Right kidney (tissue), 1 donor: ENCODE measurements at regions not wholly inside any gene's neighbourhood (a gene's known extent, or its start where the extent isn't known, plus 50 kb on each side); places are given as distances from the start of the nearest gene placed in this dataset.
"Not testable (repeated sequence)": the region's sequence is repeated elsewhere in the genome, so short reads cannot be mapped to it uniquely, and the experiment has no call there.

Source experiments
- DNase-seq: peaks from one replicate; pipeline ENCODE4 v3.0.0-alpha.2; 2016

GRCh38 chr1:30085811-30086770 is 637.3 kb downstream of the MATN1 start:
- peak; percentile 67 for DNase-seq

DNA sequence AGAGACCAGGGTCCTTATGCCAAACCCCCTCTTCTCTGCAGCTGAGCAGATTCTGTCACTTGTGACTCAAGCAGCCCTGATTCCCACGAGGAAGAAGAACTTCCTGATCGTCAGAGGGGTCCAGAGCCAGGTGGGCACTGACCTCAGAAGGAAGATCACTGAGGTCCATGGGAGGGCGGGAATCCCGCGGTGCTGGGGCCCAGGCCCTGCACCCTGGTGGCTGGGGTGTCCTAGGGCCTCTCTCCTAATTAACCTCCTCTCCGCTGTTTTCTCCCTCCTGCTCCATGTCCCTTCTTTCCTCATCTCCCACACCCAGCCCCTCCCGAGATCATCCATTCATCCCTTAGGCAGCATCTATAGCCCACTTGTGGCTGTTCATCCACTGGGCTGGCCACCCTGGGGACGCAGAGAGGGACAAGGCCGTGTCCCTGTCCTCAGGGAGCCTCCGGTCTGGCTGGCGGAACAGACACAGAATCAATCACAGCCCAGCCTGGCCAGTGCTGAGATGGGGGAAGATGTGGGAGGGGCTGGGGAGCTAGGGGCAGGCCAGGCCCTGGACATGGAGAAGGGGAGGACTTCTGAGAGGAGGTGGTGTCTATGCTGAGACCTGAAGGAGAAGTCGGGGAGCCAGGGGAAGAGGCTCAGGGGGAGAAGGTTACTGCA is 638.3 kb downstream of the MATN1 start:
- no peak for DNase-seq

- no peak for DNase-seq
Observed at GRCh38 chr1:30083800-30084464, 639.5 kb downstream of the MATN1 start.

DNA sequence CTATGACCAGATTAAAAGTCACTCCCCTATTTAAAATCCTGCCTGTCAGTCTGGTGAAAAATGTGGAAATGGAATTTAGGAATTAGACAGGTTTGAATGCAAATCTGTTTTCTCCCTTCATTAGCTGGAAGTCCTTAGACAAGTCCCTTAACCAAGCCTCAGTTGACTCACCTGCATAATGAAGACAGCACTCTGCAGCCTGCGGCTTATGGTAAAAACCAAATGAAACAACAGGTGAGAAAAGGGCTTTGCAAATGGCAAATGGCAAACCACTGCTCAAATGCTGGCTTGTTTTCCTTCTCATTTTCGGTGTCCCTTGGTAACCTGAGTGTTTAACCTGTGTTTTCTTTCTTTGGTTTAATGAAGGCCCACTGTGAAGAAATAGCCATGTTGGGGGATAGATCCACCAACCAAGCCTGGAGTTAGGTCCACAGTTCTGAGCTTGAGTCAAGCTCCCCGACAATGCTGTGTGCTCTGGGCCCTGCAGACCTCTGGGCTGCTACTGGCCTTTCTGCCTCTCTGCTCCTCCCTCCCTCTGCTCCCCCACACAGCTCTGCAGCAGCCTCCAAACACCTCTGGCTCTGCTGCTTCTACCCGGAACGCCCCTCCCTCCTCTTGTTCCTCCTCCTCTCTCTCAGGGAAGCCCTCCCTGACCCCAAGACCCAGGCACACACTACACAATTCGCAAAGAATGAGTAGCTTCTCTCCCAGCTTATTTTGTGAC is 641.8 kb downstream of the MATN1 start:
- no peak for DNase-seq

DNA sequence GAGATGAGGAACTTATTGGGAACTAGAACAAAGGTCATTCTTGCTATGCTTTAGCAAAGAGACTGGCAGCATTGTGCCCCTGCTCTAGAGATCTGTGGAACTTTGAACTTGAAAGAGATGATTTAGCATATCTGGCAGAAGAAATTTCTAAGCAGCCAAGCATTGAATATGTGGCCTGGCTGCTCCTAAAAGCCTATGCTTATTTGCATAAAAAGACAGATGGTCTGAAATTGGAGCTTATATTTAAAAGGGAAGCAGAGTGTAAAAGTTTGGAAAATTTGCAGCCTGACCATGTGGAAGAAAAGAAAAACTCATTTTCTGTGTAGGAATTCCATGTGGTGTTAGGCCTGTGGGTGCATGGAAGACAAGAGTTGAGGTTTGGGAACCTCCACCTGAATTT is 647.5 kb downstream of the MATN1 start:
- not testable (repeated sequence) for DNase-seq

GRCh38 chr1:30068787-30069472 is 654.5 kb downstream of the MATN1 start:
- DNase-seq: no peak

DNA sequence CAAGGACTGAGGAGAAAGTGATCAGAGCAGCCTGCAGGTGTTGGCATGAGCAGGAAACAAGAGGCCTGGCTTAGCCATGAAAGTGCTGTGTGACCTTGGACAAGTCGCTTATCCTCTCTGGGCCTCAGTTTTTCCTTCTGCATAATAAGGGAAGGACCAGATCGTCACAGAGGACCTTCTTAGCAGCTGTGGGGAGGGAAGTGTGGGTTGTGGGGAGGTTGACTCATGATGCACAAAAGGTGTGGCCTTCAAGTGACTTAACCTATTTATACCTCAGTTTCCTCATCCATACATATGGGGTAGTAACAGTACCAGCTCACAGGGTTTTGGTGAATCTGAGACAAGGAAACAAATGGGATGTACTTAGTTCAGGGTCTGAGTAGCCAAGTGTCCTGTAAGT is 658.8 kb downstream of the MATN1 start:
- DNase-seq: no peak

- no peak for DNase-seq
Observed at GRCh38 chr1:30063621-30064280, 659.6 kb downstream of the MATN1 start.

GRCh38 chr1:30061292-30062220 is 661.8 kb downstream of the MATN1 start:
- DNase-seq: no peak

- no peak for DNase-seq
Observed at GRCh38 chr1:30060738-30061137, 662.6 kb downstream of the MATN1 start.

DNA sequence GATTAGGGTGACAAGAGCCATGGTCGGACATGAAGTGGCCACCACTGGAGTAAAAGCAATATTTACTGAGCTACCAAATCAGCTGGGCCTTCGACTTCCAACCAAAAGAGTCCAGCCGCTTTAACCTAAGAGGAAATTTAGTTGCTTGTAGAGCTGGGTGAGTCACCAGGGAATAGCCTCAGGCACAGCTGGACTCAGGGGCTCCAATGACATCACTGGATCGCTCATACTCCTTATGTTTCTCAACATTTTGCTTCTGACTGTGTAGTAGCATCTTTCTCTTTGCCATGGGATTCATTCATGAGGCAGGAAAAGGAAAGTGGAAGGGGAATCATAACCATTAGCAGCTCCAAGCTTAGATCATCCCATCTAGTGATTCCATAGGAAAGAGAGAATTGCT is 664.4 kb downstream of the MATN1 start:
- no peak for DNase-seq

DNA sequence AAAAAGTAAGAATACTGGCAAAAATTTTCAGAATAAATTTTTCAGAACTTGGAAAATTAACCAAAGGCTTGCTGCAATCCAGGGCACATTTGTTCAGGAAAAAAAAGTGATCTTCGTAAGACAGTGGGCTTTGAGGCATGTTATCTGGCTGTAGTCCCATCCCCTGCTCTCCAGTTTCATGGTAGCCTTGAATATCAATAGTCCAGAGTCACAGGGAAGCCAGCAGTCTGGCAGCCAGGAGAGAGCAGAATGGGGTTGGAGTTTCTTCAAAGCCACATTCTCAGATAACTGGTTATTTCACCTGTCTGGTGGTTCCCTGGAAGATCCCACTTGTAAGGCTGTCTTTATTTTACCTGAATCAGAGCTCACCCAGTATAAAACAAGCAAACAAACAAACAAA is 669.3 kb downstream of the MATN1 start:
- DNase-seq: no peak

DNA sequence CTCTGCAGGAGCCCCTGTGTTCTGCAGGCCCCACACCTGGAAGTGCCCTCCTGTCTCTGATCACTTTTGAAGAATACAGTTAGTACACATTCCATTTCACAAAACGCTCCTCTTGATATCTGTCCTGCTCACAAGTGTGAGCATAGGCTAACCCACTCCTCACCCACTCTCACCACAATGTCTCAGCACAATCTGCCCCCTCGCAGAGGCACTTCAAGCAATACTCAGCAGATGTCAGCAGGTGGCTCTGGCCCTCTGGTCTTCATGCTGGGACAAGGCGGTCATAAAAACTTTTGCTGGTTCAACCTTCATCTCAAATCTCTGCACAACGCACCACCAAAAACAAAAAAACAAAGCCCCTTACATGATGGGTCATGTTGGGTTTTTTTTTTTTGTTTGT is 671.2 kb downstream of the MATN1 start:
- no peak for DNase-seq

DNA sequence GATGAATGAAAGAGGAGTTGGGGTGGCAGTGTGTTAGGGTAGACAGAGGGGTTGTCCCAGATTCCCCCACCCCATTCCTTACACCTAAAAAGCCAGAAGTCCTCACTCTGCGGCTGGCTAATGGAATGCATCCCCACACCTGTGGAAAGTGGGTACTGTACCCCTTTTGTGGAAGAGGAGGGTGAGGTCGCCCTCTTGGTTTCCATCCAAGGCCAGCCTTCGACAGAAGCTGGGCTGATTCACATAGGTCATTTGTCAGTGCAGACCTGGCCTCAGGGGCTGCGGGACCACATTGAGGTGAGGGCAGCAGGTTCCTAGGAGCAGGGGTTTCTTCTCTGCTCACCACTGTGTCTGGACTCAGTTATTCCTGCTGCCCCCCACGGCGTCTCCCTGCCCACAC is 671.6 kb downstream of the MATN1 start:
- no peak for DNase-seq

DNA sequence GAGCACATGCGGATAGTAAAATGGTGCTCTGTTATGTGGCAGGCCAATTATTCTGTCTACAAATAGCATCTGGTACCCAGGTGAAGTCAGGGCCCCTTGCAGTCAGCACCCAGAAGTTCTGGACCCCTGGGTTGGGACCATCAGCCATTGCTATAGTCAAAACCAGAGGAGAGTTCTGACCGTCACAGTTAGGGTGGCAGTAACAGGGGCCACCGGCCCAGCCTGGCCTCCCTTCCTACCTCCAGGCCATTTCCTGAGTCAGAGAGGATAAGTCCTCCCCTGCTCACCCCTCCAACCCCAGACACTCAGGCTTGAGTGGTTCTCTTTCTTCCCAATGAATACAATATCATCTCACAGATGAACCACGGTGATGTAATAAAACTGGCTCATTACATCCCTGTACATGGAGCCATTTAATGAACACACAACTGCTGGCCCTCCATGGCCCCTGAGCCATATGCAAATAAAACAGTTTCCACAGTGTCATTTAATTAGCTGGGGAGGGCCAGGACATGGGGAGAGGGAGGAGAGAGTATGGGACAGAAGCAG is 673.6 kb downstream of the MATN1 start:
- DNase-seq: no peak

DNA sequence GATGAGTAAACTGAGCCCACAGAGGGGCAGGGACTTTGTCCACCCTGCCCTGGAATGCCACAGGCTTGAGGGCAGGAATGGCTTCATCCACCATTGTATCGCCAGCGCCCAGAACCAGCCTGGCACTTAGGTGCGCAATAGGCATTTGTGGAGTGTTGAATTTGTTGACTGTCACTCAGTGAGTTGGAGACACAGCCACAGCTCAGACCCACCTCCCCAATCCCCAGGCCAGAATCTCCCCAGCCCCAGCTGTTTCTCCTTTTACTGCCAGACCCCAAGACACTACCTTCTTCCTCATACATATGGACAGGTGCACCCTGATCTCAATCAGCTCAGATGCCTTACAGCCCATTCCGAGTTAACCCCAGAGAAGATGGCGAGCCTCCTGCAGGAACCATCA is 674.5 kb downstream of the MATN1 start:
- no peak for DNase-seq

DNA sequence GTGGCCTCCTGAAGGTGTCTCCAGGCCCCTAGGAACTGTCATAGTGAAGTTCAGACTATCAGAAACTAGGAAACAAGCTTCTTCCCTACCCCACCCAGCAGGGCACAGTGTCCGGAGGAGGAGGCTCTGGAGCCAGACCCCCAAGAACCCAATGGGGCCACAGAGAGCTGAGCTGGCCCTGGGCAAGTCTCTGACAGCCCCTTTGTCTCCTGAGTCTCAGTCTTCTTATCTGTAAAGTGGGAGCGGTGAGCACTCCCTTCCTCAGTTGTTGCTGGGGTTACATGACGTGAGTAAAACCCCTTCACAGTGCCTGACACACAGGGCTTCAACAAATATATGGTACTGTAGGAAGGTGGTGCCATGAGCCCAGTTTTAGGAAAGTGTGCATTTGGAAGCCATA is 675.8 kb downstream of the MATN1 start:
- DNase-seq: no peak

- DNase-seq: no peak
Observed at GRCh38 chr1:30046751-30047150, 676.6 kb downstream of the MATN1 start.

DNA sequence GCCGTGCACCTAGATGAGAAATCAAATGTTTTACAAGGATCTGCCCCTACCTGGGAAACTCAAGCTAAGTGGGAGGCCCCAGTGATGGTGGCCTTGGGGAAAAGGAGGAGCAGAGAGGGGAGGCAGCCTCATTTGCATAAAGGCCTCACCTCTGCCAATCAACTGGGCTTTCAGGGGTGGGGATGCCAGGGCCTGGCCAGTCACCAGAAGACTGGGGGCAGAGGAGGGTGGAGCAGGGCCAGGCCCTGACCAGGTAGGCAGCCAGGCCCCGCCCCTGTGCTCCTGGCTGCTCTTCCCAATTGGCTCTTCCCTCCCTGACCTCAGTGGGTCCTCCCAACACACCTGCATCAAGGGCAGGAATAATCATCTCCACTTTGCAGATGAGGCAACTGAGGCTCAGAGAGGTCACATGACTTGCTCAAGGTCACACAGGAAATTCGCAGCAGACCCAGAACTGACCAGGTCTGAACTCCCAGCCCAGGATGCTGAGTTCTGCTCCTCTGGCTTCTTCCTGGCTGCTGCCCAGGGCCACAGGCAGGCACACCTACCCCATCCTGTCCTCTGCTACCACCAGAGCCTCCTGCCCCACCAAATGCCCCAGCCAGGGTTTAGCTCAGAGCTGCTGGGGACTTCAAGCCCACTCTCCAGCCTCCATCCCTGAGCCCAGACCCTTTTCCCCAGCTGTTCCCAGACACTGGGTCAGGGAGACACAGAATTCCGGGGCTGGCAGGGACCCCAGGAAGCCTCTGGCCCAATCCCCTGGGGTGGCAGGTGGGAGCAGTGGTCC is 677.9 kb downstream of the MATN1 start:
- DNase-seq: no peak
